Caco-2 (cell line): ENCODE measurements at regions not wholly inside any gene's neighbourhood (a gene's known extent, or its start where the extent isn't known, plus 50 kb on each side); places are given as distances from the start of the nearest gene placed in this dataset.

Experiments used
- BruUV-seq: library from RNA; stranded (reverse); fragments of 400-500 nt; replicated peaks from 2 replicates; lab custom pipeline; 2021; lab: Mats Ljungman, UMichigan
- CTCF ChIA-PET: fragments of 300-600 bp; sonication (Branson Sonifier 250); formaldehyde crosslinking; loops from one replicate; lab custom pipeline; 2022; ENCODE audit warnings: antibody characterized with exemption; lab: Charles Lee
- POLR2A ChIA-PET: fragments of 300-600 bp; sonication (Branson Sonifier 250); formaldehyde crosslinking; loops from one replicate; lab custom pipeline; 2022; ENCODE audit warnings: antibody characterized with exemption; lab: Charles Lee
- DNase-seq, 2 experiments: peaks; one replicate each; pipeline versions ENCODE4 v3.0.0 to v3.0.0-alpha.2; 2020 to 2022
- H3K27me3 ChIP-seq: replicated peaks from 2 replicates; pipeline ENCODE4 v1.6.0; 2011; ENCODE audit warnings: low read length; ENCODE audit not compliant: control insufficient read depth, insufficient read depth
- H3K36me3 ChIP-seq: 2 replicates; pipeline ENCODE4 v1.5.1; 2011; ENCODE audit warnings: low read length; ENCODE audit not compliant: control insufficient read depth, insufficient read depth
- H3K4me1 ChIP-seq: fragments of 250-450 bp; sonication (Bioruptor Pico); 2 replicates; pipeline ENCODE4 v1.5.1; 2020; ENCODE audit warnings: mild to moderate bottlenecking
- H3K4me3 ChIP-seq: 2 replicates; pipeline ENCODE4 v1.5.1; 2011; ENCODE audit warnings: low read depth, mild to moderate bottlenecking, control low read depth, low read length
- H3K9me3 ChIP-seq: fragments of 250-450 bp; sonication (Bioruptor Pico); 2 replicates; pipeline ENCODE4 v1.5.1; 2020; ENCODE audit warnings: mild to moderate bottlenecking, moderate library complexity
- H3K27ac Mint-ChIP-seq: one replicate; pipeline ENCODE4 v1.8.0; 2022; ENCODE audit warnings: mixed read lengths; ENCODE audit not compliant: unreplicated experiment
- H3K27me3 Mint-ChIP-seq: one replicate; pipeline ENCODE4 v1.8.0; 2022; ENCODE audit warnings: mixed read lengths; ENCODE audit not compliant: insufficient read depth, unreplicated experiment
- H3K36me3 Mint-ChIP-seq: one replicate; pipeline ENCODE4 v1.8.0; 2022; ENCODE audit warnings: mild to moderate bottlenecking, mixed read lengths; ENCODE audit not compliant: insufficient read depth, unreplicated experiment
- H3K4me1 Mint-ChIP-seq: one replicate; pipeline ENCODE4 v1.8.0; 2022; ENCODE audit warnings: low read depth, mixed read lengths; ENCODE audit not compliant: unreplicated experiment
- H3K4me3 Mint-ChIP-seq: one replicate; pipeline ENCODE4 v1.8.0; 2022; ENCODE audit warnings: mild to moderate bottlenecking, moderate library complexity, mixed read lengths; ENCODE audit not compliant: unreplicated experiment
- H3K9me3 Mint-ChIP-seq: one replicate; pipeline ENCODE4 v1.8.0; 2022; ENCODE audit warnings: mixed read lengths; ENCODE audit not compliant: unreplicated experiment
- intact Hi-C: fragments of 100-400 bp; cut with micrococcal nuclease; formaldehyde crosslinking; loops from one replicate; pipeline ENCODE4 v1.10.0; 2022; ENCODE audit not compliant: unreplicated experiment
- TF ChIP-seq, protein P1 (sequence below), 2 experiments: fragments of 200-600 bp in 1 of 2; IDR thresholded peaks; 1 replicate in 1 of 2; 2 replicates in 1 of 2; pipeline versions ENCODE4 v1.5.1 to v1.8.0; 2011 to 2022; ENCODE audit warnings: antibody characterized with exemption in 1 of 2, control low read depth in 1 of 2, inconsistent platforms in 1 of 2, low read depth in 1 of 2, low read length in 1 of 2, mild to moderate bottlenecking in 1 of 2, moderate library complexity in 1 of 2; ENCODE audit not compliant: insufficient read depth in 1 of 2, severe bottlenecking in 1 of 2, unreplicated experiment in 1 of 2

DNA sequence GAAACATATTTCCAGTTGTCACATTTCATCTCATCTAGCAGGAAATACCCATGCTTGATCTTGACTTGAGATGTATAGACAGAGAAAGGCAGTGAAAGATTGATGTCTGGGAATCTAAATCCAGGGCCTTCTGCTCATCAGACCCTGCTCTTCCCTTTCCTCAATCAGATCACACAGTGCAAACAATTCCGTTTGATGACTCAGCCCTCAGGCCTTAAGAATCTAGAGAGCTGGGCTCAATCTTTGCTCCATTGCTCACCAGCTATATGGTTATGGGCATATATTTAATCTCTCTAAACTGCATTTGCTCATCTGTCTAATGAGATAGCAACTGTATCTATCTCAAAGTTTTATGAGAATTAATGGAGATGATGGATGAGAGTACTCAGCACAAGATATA is 201.8 kb upstream of the CCDC196 start:
- peaks cover 2% of the 10 kb centered on the region for H3K9me3 Mint-ChIP-seq
- intact Hi-C loops: no loop called here
- H3K36me3 Mint-ChIP-seq: no peaks in the 10 kb centered on the region
- POLR2A ChIA-PET: no interaction called here
- no peaks in the 10 kb centered on the region for H3K27me3 Mint-ChIP-seq
- no peak overlapping the region for H3K4me3 Mint-ChIP-seq
- Histone ChIP-seq H3K4me3 (no peak overlapping the region), H3K27me3 (no peaks in the 10 kb centered on the region), H3K36me3 (no peaks in the 10 kb centered on the region), H3K9me3 (peaks cover 3% of the 10 kb centered on the region; the same call in 1 of the 2 replicates), H3K4me1 (no peaks in the 10 kb centered on the region)
- H3K27ac Mint-ChIP-seq: no peak overlapping the region
- CTCF ChIA-PET: no interaction called here
- no TSS peak for BruUV-seq
- H3K4me1 Mint-ChIP-seq: no peaks in the 10 kb centered on the region
- TF ChIP-seq, protein P1, sequence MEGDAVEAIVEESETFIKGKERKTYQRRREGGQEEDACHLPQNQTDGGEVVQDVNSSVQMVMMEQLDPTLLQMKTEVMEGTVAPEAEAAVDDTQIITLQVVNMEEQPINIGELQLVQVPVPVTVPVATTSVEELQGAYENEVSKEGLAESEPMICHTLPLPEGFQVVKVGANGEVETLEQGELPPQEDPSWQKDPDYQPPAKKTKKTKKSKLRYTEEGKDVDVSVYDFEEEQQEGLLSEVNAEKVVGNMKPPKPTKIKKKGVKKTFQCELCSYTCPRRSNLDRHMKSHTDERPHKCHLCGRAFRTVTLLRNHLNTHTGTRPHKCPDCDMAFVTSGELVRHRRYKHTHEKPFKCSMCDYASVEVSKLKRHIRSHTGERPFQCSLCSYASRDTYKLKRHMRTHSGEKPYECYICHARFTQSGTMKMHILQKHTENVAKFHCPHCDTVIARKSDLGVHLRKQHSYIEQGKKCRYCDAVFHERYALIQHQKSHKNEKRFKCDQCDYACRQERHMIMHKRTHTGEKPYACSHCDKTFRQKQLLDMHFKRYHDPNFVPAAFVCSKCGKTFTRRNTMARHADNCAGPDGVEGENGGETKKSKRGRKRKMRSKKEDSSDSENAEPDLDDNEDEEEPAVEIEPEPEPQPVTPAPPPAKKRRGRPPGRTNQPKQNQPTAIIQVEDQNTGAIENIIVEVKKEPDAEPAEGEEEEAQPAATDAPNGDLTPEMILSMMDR (IDR thresholded peaks at IDR 0.05; ENCODE audit: insufficient read depth in 1 of 2, low read depth in 1 of 2, low read length in 1 of 2, severe bottlenecking in 1 of 2, unreplicated experiment in 1 of 2): no peak
- DNase-seq: no peak

DNA sequence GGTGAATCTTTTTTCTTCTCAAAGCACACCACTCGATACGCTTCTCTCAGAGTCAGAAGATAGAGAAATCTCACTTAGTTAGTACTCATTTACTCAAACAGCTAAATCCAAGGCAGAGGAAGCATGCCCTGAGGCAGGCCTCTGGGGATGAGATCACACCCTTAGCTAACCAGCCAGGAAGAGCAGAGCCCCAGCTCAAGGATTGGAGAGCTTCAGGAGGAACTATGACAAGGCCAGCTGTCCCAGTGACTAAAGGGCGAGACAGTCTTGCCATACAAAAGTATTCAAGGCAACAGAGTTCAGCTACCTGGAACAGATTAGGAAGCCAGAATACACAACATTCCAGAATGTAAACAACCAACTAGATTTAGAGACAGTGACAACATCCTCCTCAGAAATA is 197.7 kb upstream of the CCDC196 start:
- Mint-ChIP-seq H3K4me1 (no peaks in the 10 kb centered on the region), H3K4me3 (no peak overlapping the region), H3K9me3 (no peaks in the 10 kb centered on the region), H3K36me3 (no peaks in the 10 kb centered on the region), H3K27ac (no peak overlapping the region), H3K27me3 (no peaks in the 10 kb centered on the region)
- BruUV-seq: no TSS peak
- Histone ChIP-seq H3K4me3 (no peak overlapping the region), H3K4me1 (no peaks in the 10 kb centered on the region), H3K27me3 (no peaks in the 10 kb centered on the region), H3K36me3 (no peaks in the 10 kb centered on the region), H3K9me3 (peaks cover 3% of the 10 kb centered on the region; the same call in 1 of the 2 replicates)
- POLR2A ChIA-PET: no interaction called here
- intact Hi-C loops: no loop called here
- no peak for DNase-seq
- CTCF ChIA-PET: no interaction called here
- TF ChIP-seq, protein P1 (IDR thresholded peaks at IDR 0.05; ENCODE audit: insufficient read depth in 1 of 2, low read depth in 1 of 2, low read length in 1 of 2, severe bottlenecking in 1 of 2, unreplicated experiment in 1 of 2): no peak

DNA sequence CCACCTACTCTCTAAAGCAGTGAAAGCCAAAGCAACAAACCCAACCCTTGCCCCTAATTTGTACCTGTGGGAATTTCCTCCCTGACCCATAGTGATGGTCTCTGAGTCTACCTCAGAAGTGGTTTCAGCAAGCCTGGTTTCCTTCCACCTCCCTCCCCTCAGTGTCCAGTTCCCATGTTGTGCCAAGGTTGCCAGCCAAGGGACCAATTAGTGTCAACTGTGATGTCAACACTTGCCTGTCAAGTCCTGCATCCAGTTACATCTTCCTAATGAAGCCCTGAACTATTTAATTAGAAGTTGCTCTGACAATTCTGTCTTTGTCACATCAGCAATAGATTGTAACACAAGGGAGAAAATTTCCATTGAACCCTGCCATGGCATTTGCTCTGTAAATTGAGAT is 194.4 kb upstream of the CCDC196 start:
- Mint-ChIP-seq H3K4me3 (no peak overlapping the region), H3K36me3 (no peaks in the 10 kb centered on the region), H3K27ac (no peak overlapping the region), H3K27me3 (peaks cover 8% of the 10 kb centered on the region), H3K4me1 (no peaks in the 10 kb centered on the region), H3K9me3 (no peaks in the 10 kb centered on the region)
- Histone ChIP-seq H3K9me3 (peaks cover 3% of the 10 kb centered on the region; the same call in 1 of the 2 replicates), H3K36me3 (no peaks in the 10 kb centered on the region), H3K4me1 (no peaks in the 10 kb centered on the region), H3K27me3 (no peaks in the 10 kb centered on the region), H3K4me3 (no peak overlapping the region)
- TF ChIP-seq, protein P1 (IDR thresholded peaks at IDR 0.05; ENCODE audit: insufficient read depth in 1 of 2, low read depth in 1 of 2, low read length in 1 of 2, severe bottlenecking in 1 of 2, unreplicated experiment in 1 of 2): no peak
- BruUV-seq: no TSS peak
- intact Hi-C loops: no loop called here
- no peak for DNase-seq
- CTCF ChIA-PET: no interaction called here
- POLR2A ChIA-PET: no interaction called here
